ENCODE measurements at regions not wholly inside any gene's neighbourhood (a gene's known extent, or its start where the extent isn't known, plus 50 kb on each side); places are given as distances from the start of the nearest gene placed in this dataset.

DNA sequence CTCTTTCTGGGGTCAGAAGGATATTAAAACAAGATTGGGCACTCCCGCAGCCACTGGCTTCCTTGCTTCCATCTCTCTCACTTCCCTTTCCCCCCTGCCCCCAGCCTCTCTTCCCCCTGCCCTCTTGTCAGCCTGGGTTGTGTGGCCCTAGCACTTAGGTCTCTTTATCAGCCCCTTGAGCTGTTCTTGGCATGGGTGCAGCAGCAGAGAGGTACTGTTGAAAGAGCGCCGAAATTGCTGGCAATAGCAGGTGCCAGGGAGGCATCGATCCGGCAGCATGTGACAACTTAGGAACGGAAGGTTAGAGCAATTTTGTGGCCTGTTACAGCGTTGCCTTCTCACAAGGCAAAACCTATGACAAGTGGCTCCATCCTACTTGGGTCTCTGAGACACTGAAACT is 333.1 kb upstream of the IGFBP7 start:
- WGBS (ENCODE audit: low lambda C conversion rate) = 56% methylated on average over 2 of the region's 7 CpGs
- H2AFZ ChIP-seq (ENCODE audit: low read length) = no peak overlapping the region
- ATAC-seq (no peak), FAIRE-seq (no peak), DNase-seq (ENCODE audit: low spot score) (no peak)
- H3K27ac ChIP-seq (ENCODE audit: extremely low read length, insufficient read depth, low read length) = no peak overlapping the region
- no peaks in the 10 kb centered on the region for H3K79me2 ChIP-seq (ENCODE audit: insufficient read depth, low read length)
- H3K27me3 ChIP-seq (ENCODE audit: control insufficient read depth in 1 of 2, insufficient read depth in 2 of 2, low read length in 2 of 2) = no peaks in the 10 kb centered on the region; a peak in 1 of 5 replicates
- H3K9me3 ChIP-seq (ENCODE audit: low read length) = no peaks in the 10 kb centered on the region
- in situ Hi-C loops (cut with HindIII; ENCODE audit: extremely low pct_ligation_motif_present, low pct_unique_long_range_greater_than_20kb) (no loop called here), intact Hi-C loops (cut with micrococcal nuclease; ENCODE audit: unreplicated experiment) (loop anchor here (5.0 kb wide), 1 partner anchor 1719 kb away; no protein-coding TSS in a partner anchor)
- H3K9ac ChIP-seq (ENCODE audit: insufficient read depth, low read depth, low read length) = no peak overlapping the region
- no TSS peak for BruUV-seq (replicated peaks)
- H3K4me1 ChIP-seq (ENCODE audit: insufficient read depth, low read length) = no peaks in the 10 kb centered on the region
- no peaks in the 10 kb centered on the region for H3K36me3 ChIP-seq (replicated peaks in 1 of 2; ENCODE audit: control insufficient read depth in 1 of 2, insufficient read depth in 2 of 2, low read length in 2 of 2)
- no peak for TF ChIP-seq MTA1 (CRISPR knock-in tag; IDR thresholded peaks at IDR 0.05; ENCODE audit: borderline replicate concordance)
- TF ChIP-seq ZFP36L1 (CRISPR knock-in tag; IDR thresholded peaks at IDR 0.05) = no peak
- no peak for TF ChIP-seq ZNF704 (CRISPR knock-in tag; IDR thresholded peaks at IDR 0.05; ENCODE audit: borderline replicate concordance)
- H3K4me2 ChIP-seq (ENCODE audit: low read depth, low read length) = no peak overlapping the region
- no peak overlapping the region for H3K4me3 ChIP-seq (replicated peaks in 1 of 3; ENCODE audit: insufficient read depth in 1 of 3, low read depth in 2 of 3, low read length in 3 of 3)
- CTCF ChIA-PET (ENCODE audit: low intra/inter-chr PET ratio, low total read pairs) = no interaction called here
- POLR2A ChIA-PET = no interaction called here
- no peaks in the 10 kb centered on the region for H4K20me1 ChIP-seq (ENCODE audit: insufficient read depth, low read length)

GRCh38 chr4:57442831-57443291 is 332.7 kb upstream of the IGFBP7 start:
- no peaks in the 10 kb centered on the region for H4K20me1 ChIP-seq (ENCODE audit: insufficient read depth, low read length)
- DNase-seq (ENCODE audit: low spot score) = peak; percentile 26
- 2% methylated on average over 4 of the region's 4 CpGs for WGBS (ENCODE audit: low lambda C conversion rate)
- no peak overlapping the region for H3K4me3 ChIP-seq (replicated peaks in 1 of 3; ENCODE audit: insufficient read depth in 1 of 3, low read depth in 2 of 3, low read length in 3 of 3)
- TF ChIP-seq SMC3 (IDR thresholded peaks at IDR 0.05; ENCODE audit: low read length) (peak; percentile 72), ZBTB7B (CRISPR knock-in tag; IDR thresholded peaks at IDR 0.05) (no peak), RAD21 (CRISPR knock-in tag; IDR thresholded peaks at IDR 0.05) (peak; percentile 67), ZNF704 (CRISPR knock-in tag; IDR thresholded peaks at IDR 0.05; ENCODE audit: borderline replicate concordance) (no peak), MAF1 (CRISPR knock-in tag; IDR thresholded peaks at IDR 0.05; ENCODE audit: borderline replicate concordance) (no peak), STAG1 (CRISPR knock-in tag; IDR thresholded peaks at IDR 0.05) (peak; percentile 93)
- TF ChIP-seq, protein P1, sequence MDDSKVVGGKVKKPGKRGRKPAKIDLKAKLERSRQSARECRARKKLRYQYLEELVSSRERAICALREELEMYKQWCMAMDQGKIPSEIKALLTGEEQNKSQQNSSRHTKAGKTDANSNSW (CRISPR knock-in tag; IDR thresholded peaks at IDR 0.05; ENCODE audit: borderline replicate concordance) = no peak
- TF ChIP-seq, protein P2, sequence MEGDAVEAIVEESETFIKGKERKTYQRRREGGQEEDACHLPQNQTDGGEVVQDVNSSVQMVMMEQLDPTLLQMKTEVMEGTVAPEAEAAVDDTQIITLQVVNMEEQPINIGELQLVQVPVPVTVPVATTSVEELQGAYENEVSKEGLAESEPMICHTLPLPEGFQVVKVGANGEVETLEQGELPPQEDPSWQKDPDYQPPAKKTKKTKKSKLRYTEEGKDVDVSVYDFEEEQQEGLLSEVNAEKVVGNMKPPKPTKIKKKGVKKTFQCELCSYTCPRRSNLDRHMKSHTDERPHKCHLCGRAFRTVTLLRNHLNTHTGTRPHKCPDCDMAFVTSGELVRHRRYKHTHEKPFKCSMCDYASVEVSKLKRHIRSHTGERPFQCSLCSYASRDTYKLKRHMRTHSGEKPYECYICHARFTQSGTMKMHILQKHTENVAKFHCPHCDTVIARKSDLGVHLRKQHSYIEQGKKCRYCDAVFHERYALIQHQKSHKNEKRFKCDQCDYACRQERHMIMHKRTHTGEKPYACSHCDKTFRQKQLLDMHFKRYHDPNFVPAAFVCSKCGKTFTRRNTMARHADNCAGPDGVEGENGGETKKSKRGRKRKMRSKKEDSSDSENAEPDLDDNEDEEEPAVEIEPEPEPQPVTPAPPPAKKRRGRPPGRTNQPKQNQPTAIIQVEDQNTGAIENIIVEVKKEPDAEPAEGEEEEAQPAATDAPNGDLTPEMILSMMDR (CRISPR knock-in tag; IDR thresholded peaks at IDR 0.05) = peak; percentile 86
- in situ Hi-C loops (cut with HindIII; ENCODE audit: extremely low pct_ligation_motif_present, low pct_unique_long_range_greater_than_20kb) = no loop called here
- peak; percentile 91 for ATAC-seq
- CTCF ChIA-PET (ENCODE audit: low intra/inter-chr PET ratio, low total read pairs) = no interaction called here
- no peak overlapping the region for H2AFZ ChIP-seq (ENCODE audit: low read length)
- BruUV-seq (replicated peaks) = no TSS peak
- no peaks in the 10 kb centered on the region for H3K79me2 ChIP-seq (ENCODE audit: insufficient read depth, low read length)
- POLR2A ChIA-PET = no interaction called here
- H3K36me3 ChIP-seq (replicated peaks in 1 of 2; ENCODE audit: control insufficient read depth in 1 of 2, insufficient read depth in 2 of 2, low read length in 2 of 2) = no peaks in the 10 kb centered on the region
- intact Hi-C loops (cut with micrococcal nuclease; ENCODE audit: unreplicated experiment) = loop anchor here (5.0 kb wide), 1 partner anchor 1719 kb away; no protein-coding TSS in a partner anchor
- H3K4me2 ChIP-seq (ENCODE audit: low read depth, low read length) = no peak overlapping the region
- no peaks in the 10 kb centered on the region; a peak in 1 of 5 replicates for H3K27me3 ChIP-seq (ENCODE audit: control insufficient read depth in 1 of 2, insufficient read depth in 2 of 2, low read length in 2 of 2)
- no peaks in the 10 kb centered on the region for H3K9me3 ChIP-seq (ENCODE audit: low read length)
- no peak overlapping the region for H3K9ac ChIP-seq (ENCODE audit: insufficient read depth, low read depth, low read length)
- H3K4me1 ChIP-seq (ENCODE audit: insufficient read depth, low read length) = no peaks in the 10 kb centered on the region
- no peak overlapping the region for H3K27ac ChIP-seq (ENCODE audit: extremely low read length, insufficient read depth, low read length)
- peak; percentile 74 for FAIRE-seq

Data from HepG2 (cell line).